ENCODE measurements at regions not wholly inside any gene's neighbourhood (a gene's known extent, or its start where the extent isn't known, plus 50 kb on each side); places are given as distances from the start of the nearest gene placed in this dataset.
"Not testable (repeated sequence)": the region's sequence is repeated elsewhere in the genome, so short reads cannot be mapped to it uniquely, and the experiment has no call there.

GRCh38 chr15:79501086-79501485 is 69.0 kb downstream of the MINAR1 start:
- TF ChIP-seq MYC (IDR thresholded peaks at IDR 0.05; ENCODE audit: low read depth, low read length) = no peak
- TF ChIP-seq POLR2A (IDR thresholded peaks at IDR 0.05; ENCODE audit: extremely low read depth, insufficient read length) = no peak
- TF ChIP-seq, protein P1, sequence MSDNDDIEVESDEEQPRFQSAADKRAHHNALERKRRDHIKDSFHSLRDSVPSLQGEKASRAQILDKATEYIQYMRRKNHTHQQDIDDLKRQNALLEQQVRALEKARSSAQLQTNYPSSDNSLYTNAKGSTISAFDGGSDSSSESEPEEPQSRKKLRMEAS (IDR thresholded peaks at IDR 0.05; ENCODE audit: low read depth, low read length) = no peak
- DNase-seq (ENCODE audit: low read depth) = no peak
- H3K4me3 ChIP-seq (ENCODE audit: low read depth, low read length) = no peak overlapping the region

DNA sequence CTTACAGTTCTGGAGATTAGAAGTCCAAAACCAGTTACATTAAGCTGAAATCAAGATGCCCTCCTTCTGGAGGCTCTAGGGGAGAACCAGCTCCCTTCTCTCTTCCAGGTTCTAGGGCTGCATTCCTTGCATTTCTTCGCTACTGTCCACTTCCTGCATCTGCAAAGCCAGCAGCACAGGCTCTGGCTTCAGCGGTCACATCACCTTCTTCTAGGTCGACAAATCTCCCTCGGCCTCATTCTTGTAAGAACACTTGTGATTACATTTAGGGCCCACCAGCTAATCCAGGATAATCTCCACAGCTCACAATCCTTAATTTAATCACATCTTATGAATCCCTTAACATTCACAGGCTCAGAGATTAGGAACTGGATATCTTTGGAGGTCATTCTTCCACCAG is 73.8 kb downstream of the MINAR1 start:
- DNase-seq (ENCODE audit: low read depth) = no peak
- H3K4me3 ChIP-seq (ENCODE audit: low read depth, low read length) = no peak overlapping the region
- TF ChIP-seq POLR2A (IDR thresholded peaks at IDR 0.05; ENCODE audit: extremely low read depth, insufficient read length) = no peak
- TF ChIP-seq, protein P1 (IDR thresholded peaks at IDR 0.05; ENCODE audit: low read depth, low read length) = no peak
- no peak for TF ChIP-seq MYC (IDR thresholded peaks at IDR 0.05; ENCODE audit: low read depth, low read length)
- TF ChIP-seq, protein P2, sequence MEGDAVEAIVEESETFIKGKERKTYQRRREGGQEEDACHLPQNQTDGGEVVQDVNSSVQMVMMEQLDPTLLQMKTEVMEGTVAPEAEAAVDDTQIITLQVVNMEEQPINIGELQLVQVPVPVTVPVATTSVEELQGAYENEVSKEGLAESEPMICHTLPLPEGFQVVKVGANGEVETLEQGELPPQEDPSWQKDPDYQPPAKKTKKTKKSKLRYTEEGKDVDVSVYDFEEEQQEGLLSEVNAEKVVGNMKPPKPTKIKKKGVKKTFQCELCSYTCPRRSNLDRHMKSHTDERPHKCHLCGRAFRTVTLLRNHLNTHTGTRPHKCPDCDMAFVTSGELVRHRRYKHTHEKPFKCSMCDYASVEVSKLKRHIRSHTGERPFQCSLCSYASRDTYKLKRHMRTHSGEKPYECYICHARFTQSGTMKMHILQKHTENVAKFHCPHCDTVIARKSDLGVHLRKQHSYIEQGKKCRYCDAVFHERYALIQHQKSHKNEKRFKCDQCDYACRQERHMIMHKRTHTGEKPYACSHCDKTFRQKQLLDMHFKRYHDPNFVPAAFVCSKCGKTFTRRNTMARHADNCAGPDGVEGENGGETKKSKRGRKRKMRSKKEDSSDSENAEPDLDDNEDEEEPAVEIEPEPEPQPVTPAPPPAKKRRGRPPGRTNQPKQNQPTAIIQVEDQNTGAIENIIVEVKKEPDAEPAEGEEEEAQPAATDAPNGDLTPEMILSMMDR (IDR thresholded peaks at IDR 0.05; ENCODE audit: low read depth, low read length) = no peak

DNA sequence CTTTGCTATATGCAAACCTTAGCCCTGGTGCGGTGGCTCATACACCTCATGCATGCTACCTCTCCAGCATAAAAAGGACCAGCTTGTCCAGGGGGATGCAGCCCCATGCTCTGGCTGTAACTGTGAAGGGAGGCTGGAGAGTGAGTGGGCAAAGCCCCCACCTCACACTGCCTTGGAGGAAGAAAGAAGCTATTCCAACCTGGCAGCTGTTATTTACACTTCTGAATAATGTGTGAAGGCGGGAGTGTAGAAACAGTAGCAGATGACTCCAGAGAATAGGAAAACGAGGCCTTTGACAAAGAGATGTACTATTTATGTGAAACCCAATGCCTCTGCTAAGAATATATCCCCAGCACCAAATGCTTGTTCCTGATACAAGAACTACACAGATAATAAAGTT is 80.7 kb downstream of the MINAR1 start:
- DNase-seq (ENCODE audit: low read depth); H3K4me3 ChIP-seq (ENCODE audit: low read depth, low read length): not testable (repeated sequence)

GRCh38 chr15:79513417-79513816 is 81.3 kb downstream of the MINAR1 start:
- TF ChIP-seq POLR2A (IDR thresholded peaks at IDR 0.05; ENCODE audit: extremely low read depth, insufficient read length) (no peak), MYC (IDR thresholded peaks at IDR 0.05; ENCODE audit: low read depth, low read length) (no peak)
- TF ChIP-seq, protein P2 (IDR thresholded peaks at IDR 0.05; ENCODE audit: low read depth, low read length) = no peak
- TF ChIP-seq, protein P1 (IDR thresholded peaks at IDR 0.05; ENCODE audit: low read depth, low read length) = no peak
- no peak for DNase-seq (ENCODE audit: low read depth)
- no peak overlapping the region for H3K4me3 ChIP-seq (ENCODE audit: low read depth, low read length)

- TF ChIP-seq POLR2A (IDR thresholded peaks at IDR 0.05; ENCODE audit: extremely low read depth, insufficient read length) (no peak), MYC (IDR thresholded peaks at IDR 0.05; ENCODE audit: low read depth, low read length) (no peak)
- TF ChIP-seq, protein P1 (IDR thresholded peaks at IDR 0.05; ENCODE audit: low read depth, low read length) = no peak
- TF ChIP-seq, protein P2 (IDR thresholded peaks at IDR 0.05; ENCODE audit: low read depth, low read length) = no peak
- no peak overlapping the region for H3K4me3 ChIP-seq (ENCODE audit: low read depth, low read length)
- no peak for DNase-seq (ENCODE audit: low read depth)
Observed at GRCh38 chr15:79513940-79514339, 81.8 kb downstream of the MINAR1 start.

- TF ChIP-seq POLR2A (IDR thresholded peaks at IDR 0.05; ENCODE audit: extremely low read depth, insufficient read length) (no peak), MYC (IDR thresholded peaks at IDR 0.05; ENCODE audit: low read depth, low read length) (no peak)
- TF ChIP-seq, protein P1 (IDR thresholded peaks at IDR 0.05; ENCODE audit: low read depth, low read length) = no peak
- TF ChIP-seq, protein P2 (IDR thresholded peaks at IDR 0.05; ENCODE audit: low read depth, low read length) = no peak
- DNase-seq (ENCODE audit: low read depth) = no peak
- H3K4me3 ChIP-seq (ENCODE audit: low read depth, low read length) = no peak overlapping the region
Observed at GRCh38 chr15:79515300-79516027, 83.3 kb downstream of the MINAR1 start.
